ENCODE measurements at regions not wholly inside any gene's neighbourhood (a gene's known extent, or its start where the extent isn't known, plus 50 kb on each side); places are given as distances from the start of the nearest gene placed in this dataset.

- H3K27ac Mint-ChIP-seq = no peak overlapping the region
These were observed 113.2 kb downstream of the MARCHF4 start for GRCh38 chr2:216259081-216259480.

GRCh38 chr2:216257089-216257488 is 115.2 kb downstream of the MARCHF4 start:
- no peaks in the 10 kb centered on the region for H3K36me3 Mint-ChIP-seq
- ATAC-seq = no peak
- no peak overlapping the region for H3K27ac Mint-ChIP-seq
- H3K9me3 Mint-ChIP-seq = no peaks in the 10 kb centered on the region
- no peak for DNase-seq (ENCODE audit: low spot score in 2 of 2)

More at GRCh38 chr2:216259081-216259480, 113.2 kb downstream of the MARCHF4 start:
- no peaks in the 10 kb centered on the region for H3K9me3 Mint-ChIP-seq
- ATAC-seq (no peak), DNase-seq (ENCODE audit: low spot score in 2 of 2) (no peak)
- no peaks in the 10 kb centered on the region for H3K36me3 Mint-ChIP-seq

Data from activated naive CD4-positive, alpha-beta T cell treated with anti-CD3 and anti-CD28 coated beads, Interleukin-2, amount 50 U/mL, for 72 hours (primary cell).